GM18505 (cell line): ENCODE measurements at regions not wholly inside any gene's neighbourhood (a gene's known extent, or its start where the extent isn't known, plus 50 kb on each side); places are given as distances from the start of the nearest gene placed in this dataset.

Experiments used
- ATAC-seq: cut with Tn5 transposase; IDR thresholded peaks from one replicate; pipeline ENCODE4 v1.9.1; 2021; ENCODE audit not compliant: unreplicated experiment
- POLR2A ChIP-seq: IDR thresholded peaks from 4 replicates; pipeline ENCODE4 v1.6.1; 2011; ENCODE audit warnings: borderline replicate concordance; ENCODE audit not compliant: insufficient read depth, insufficient read length; ENCODE audit errors: extremely low read depth

DNA sequence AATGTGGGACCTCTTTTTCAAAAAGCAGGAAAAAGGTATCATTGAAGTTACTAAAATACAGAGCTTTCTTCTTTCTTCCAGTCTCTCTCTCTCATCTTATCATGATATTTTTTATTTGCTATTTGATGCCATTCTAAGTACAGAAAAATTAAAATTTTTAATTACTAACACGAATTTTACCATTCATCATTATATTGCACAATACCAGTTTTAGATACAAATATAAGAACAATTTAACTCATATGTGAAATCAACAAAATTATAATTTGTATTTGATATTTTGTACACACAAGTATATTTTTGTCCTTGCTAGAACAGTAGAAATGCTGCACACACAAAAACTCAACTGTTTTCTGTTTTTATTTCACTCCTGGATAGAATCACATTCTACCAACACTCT is 112.2 kb downstream of the OAT start:
- no peak for ATAC-seq
- no peak for TF ChIP-seq POLR2A

GRCh38 chr10:124305984-124306383 is 112.7 kb downstream of the OAT start:
- ATAC-seq, result no peak

DNA sequence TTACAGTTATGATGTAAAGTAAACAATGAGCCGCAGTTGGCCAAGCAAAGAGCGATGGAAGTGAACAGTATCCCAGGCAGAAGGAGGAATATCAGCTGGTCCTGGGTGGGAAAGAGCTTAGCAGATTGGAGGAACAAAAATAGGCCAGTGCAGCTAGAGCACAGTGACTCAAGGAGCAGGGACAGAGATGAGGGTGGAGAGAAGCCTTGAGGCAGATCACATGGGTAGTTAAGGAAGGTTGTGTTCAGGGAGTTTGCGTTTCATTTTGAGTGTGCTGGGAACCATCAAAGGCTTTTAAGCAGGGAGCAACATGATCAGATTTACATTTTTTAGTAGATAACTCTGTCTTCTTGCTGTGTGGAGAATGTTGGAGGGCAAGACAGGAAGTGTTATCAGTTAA is 113.6 kb downstream of the OAT start:
- TF ChIP-seq POLR2A, result no peak
- no peak for ATAC-seq

More at GRCh38 chr10:124305984-124306383, 112.7 kb downstream of the OAT start:
- no peak for TF ChIP-seq POLR2A

- ATAC-seq, result no peak
- TF ChIP-seq POLR2A, result no peak
Measured at GRCh38 chr10:124303662-124304418, 114.9 kb downstream of the OAT start.

- ATAC-seq, result no peak
- no peak for TF ChIP-seq POLR2A
Measured at GRCh38 chr10:124302951-124303505, 115.7 kb downstream of the OAT start.

DNA sequence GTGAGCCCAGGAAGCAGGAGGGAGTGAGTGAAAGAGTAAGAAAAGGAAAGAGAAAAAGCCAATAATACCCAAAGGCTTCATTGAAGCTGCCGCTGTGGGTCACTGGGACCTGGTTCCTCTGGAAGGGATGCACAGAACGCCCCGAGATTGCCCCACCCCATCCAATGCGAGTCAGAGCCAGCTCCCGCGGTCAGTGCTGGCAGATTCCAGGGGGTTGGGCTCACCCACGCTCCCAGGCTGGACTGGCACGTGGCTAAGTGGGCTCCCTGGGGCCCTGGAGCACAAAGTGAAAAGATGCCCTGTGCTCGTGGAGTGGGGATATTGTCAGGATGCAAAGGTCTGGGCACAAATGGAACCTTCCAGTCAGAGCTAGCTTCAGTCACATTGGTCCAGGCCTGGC is 117.0 kb downstream of the OAT start:
- no peak for ATAC-seq
- TF ChIP-seq POLR2A, result no peak

DNA sequence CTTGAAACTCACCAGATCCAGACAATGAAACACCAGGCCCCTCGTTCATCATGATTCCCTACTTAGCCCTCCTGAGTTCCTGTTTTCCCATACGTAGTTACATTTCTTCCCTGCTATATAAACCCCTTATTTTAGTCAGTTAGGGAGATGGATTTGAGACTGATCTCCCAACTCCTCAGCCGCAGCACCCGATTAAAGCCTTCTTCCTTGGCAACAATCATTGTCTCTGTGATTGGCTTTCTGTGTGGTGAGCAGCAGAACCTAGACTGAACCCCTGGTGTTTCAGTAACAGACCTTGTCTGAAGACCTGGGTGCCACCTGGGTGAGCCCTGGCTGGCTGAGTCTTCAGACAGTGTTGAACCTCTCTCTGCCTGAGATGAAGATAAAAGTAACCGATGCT is 118.0 kb downstream of the OAT start:
- no peak for TF ChIP-seq POLR2A
- no peak for ATAC-seq

- ATAC-seq, result no peak
- no peak for TF ChIP-seq POLR2A
Measured at GRCh38 chr10:124300224-124300623, 118.5 kb downstream of the OAT start.

DNA sequence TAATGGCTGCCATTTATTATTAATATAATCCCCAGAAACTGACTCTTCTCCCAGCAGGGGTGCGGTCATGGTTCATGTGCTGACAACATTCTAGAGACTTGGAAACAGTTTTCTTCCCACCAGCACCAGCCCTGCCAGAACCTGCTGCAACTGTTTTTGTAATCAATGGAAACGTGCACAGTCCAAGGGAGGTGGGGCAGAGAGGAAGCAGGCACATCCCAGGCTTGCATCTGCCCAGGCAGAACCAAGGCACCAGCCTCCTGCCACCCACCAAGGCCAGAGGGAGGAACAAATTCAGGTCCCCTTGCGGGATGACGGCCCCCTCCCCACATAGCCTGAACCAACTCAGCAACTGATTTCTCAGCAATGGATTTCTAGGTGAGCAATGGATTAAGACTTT is 119.0 kb downstream of the OAT start:
- no peak for TF ChIP-seq POLR2A
- ATAC-seq, result no peak

DNA sequence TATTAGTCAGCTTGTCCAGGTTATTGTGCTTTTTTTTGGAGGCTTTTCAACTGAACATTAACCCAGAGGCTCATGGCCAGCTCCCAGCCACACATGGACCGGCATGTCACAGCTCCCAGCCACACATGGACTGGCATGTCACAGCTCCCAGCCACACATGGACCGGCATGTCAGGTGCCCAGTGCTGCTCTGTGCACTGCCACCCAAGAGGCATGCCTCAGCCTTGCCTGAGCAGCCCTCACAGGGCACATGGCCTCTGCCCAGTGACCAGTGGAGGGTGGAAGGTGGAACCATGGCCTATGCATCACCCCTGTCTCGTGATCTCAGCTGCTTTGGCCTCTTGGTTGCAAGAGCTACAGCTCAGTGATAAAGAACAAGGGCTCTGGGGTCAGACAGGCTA is 119.8 kb downstream of the OAT start:
- TF ChIP-seq POLR2A, result no peak
- no peak for ATAC-seq

GRCh38 chr10:124296813-124297788 is 121.6 kb downstream of the OAT start:
- ATAC-seq, result no peak
- TF ChIP-seq POLR2A, result no peak

DNA sequence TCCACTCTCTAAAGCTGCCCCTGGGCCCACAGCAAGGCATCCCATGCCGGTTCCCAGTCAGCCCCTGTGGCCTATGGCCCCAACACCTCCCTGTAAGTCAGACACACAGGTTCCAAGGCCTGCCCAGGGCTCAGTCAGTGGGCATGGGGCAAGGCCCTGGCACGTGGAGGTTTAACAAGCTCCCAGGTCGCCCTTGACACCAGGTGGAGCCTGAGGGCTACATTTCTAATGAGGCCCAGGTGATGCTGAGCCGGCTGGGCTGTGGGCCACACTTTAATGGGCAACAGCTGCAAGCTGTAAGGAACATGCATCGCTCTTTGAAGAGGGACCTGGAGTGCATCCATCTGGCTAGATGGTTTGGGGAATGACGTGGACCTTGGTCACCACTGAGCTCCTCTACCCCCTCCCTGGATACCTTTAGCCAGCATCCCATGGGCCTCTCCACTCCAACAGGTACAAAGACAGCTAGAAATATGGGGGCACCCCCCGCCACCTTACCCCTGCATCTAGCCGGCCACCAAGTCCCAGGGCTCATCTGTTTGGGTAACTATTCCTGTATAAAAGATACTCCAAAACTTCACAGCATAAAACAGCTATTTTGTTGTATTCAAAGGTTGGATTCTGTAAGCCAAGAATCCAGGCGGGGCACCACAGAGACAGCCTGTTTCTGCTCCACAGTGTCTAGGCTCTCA is 122.5 kb downstream of the OAT start:
- no peak for TF ChIP-seq POLR2A
- no peak for ATAC-seq
